ENCODE measurements at regions not wholly inside any gene's neighbourhood (a gene's known extent, or its start where the extent isn't known, plus 50 kb on each side); places are given as distances from the start of the nearest gene placed in this dataset. TPM values are rescaled to one million over a fixed set of nuclear protein-coding genes. Genes with fewer than 3 reads are reported as not detected.
A peak's percentile ranks its signal among the peaks of the same experiment; 100 is the strongest.

GRCh38 chr3:154059833-154060232 is 61.4 kb upstream of the ARHGEF26 start:
- H3K36me3 ChIP-seq (ENCODE audit: insufficient read depth) = no peaks in the 10 kb centered on the region
- H3K4me1 ChIP-seq (ENCODE audit: insufficient read depth) = peaks cover 2% of the 10 kb centered on the region
- DNase-seq (ENCODE audit: extremely low spot score) = peak; percentile 48
- no peak overlapping the region for H3K27ac ChIP-seq (ENCODE audit: low read depth)
- no peak overlapping the region for H3K4me3 ChIP-seq (ENCODE audit: low read depth, low read length)
- WGBS = 40% methylated on average over 6 of the region's 6 CpGs

GRCh38 chr3:154060238-154061000 is 60.8 kb upstream of the ARHGEF26 start:
- peaks cover 2% of the 10 kb centered on the region for H3K4me1 ChIP-seq (ENCODE audit: insufficient read depth)
- DNase-seq (ENCODE audit: extremely low spot score) = peak; percentile 49
- no peaks in the 10 kb centered on the region for H3K36me3 ChIP-seq (ENCODE audit: insufficient read depth)
- no peak overlapping the region for H3K4me3 ChIP-seq (ENCODE audit: low read depth, low read length)
- 21% methylated on average over 4 of the region's 4 CpGs for WGBS
- no peak overlapping the region for H3K27ac ChIP-seq (ENCODE audit: low read depth)

- WGBS = 39% methylated on average over 3 of the region's 3 CpGs
- no peaks in the 10 kb centered on the region for H3K36me3 ChIP-seq (ENCODE audit: insufficient read depth)
- H3K4me3 ChIP-seq (ENCODE audit: low read depth, low read length) = no peak overlapping the region
- DNase-seq (ENCODE audit: extremely low spot score) = no peak
- no peak overlapping the region for H3K27ac ChIP-seq (ENCODE audit: low read depth)
- H3K4me1 ChIP-seq (ENCODE audit: insufficient read depth) = peaks cover 2% of the 10 kb centered on the region
Observed at GRCh38 chr3:154061001-154061370, 60.2 kb upstream of the ARHGEF26 start.

GRCh38 chr3:154062513-154062912 is 58.7 kb upstream of the ARHGEF26 start:
- DNase-seq (ENCODE audit: extremely low spot score) = no peak
- Histone ChIP-seq H3K4me3 (ENCODE audit: low read depth, low read length) (no peak overlapping the region), H3K4me1 (ENCODE audit: insufficient read depth) (peaks cover 2% of the 10 kb centered on the region), H3K36me3 (ENCODE audit: insufficient read depth) (no peaks in the 10 kb centered on the region), H3K27ac (ENCODE audit: low read depth) (no peak overlapping the region)
- WGBS = 94% methylated on average over 7 of the region's 7 CpGs

GRCh38 chr3:154071146-154071545 is 50.0 kb upstream of the ARHGEF26 start:
- DNase-seq (ENCODE audit: extremely low spot score) = no peak
- Histone ChIP-seq H3K4me3 (ENCODE audit: low read depth, low read length) (no peak overlapping the region), H3K36me3 (ENCODE audit: insufficient read depth) (no peaks in the 10 kb centered on the region), H3K27ac (ENCODE audit: low read depth) (no peak overlapping the region), H3K4me1 (ENCODE audit: insufficient read depth) (no peaks in the 10 kb centered on the region)
- 93% methylated on average over 2 of the region's 2 CpGs for WGBS

Small RNA genes lying in the stretch of these regions (small RNA-seq; reads per million reads assigned to genes)
- gene RF00019 = not detected
- not detected for gene RF00096
- not detected for gene RNU6-901P

All from urinary bladder (tissue), 4 donors.